Mucosa of descending colon (tissue), 3 donors: ENCODE measurements at regions not wholly inside any gene's neighbourhood (a gene's known extent, or its start where the extent isn't known, plus 50 kb on each side); places are given as distances from the start of the nearest gene placed in this dataset.

Source experiments
- ATAC-seq: fragments of 200-7000 bp; cut with Tn5 transposase; one replicate; pipeline ENCODE4 v1.9.1; 2020; ENCODE audit warnings: mild to moderate bottlenecking, moderate library complexity
- DNase-seq, 3 donors: peaks; one replicate each; pipeline ENCODE4 v3.0.0-alpha.2; 2020
- H3K36me3 ChIP-seq: fragments of 200-600 bp; one replicate; pipeline ENCODE4 v1.8.0; 2021; ENCODE audit warnings: low read depth, mild to moderate bottlenecking
- H3K4me1 ChIP-seq: fragments of 200-600 bp; one replicate; pipeline ENCODE4 v1.8.0; 2021; ENCODE audit warnings: low read depth, mild to moderate bottlenecking
- H3K4me3 ChIP-seq: fragments of 200-600 bp; one replicate; pipeline ENCODE4 v1.8.0; 2021; ENCODE audit warnings: mild to moderate bottlenecking
- H3K9me3 ChIP-seq: fragments of 200-600 bp; one replicate; pipeline ENCODE4 v1.8.0; 2021; ENCODE audit warnings: mild to moderate bottlenecking
- intact Hi-C, 2 donors: fragments of 100-400 bp; cut with DNase I in 1 of 2; cut with micrococcal nuclease in 1 of 2; formaldehyde crosslinking; loops; one replicate each; pipeline versions ENCODE4 v1.11.0 to v1.11.1; 2022; cut with DNase I, micrococcal nuclease
- TF ChIP-seq, protein P1 (sequence below): fragments of 200-600 bp; IDR thresholded peaks from one replicate; pipeline ENCODE4 v1.8.0; 2022; ENCODE audit warnings: antibody characterized with exemption, mild to moderate bottlenecking
- donor health status: DM: no; HTN: no; CAD: no; lungs with moderate emphysema.
- donor health status: DM: no; HTN: no; CAD: no.
- donor health status: DM: no; HTN: yes; CAD: no.

DNA sequence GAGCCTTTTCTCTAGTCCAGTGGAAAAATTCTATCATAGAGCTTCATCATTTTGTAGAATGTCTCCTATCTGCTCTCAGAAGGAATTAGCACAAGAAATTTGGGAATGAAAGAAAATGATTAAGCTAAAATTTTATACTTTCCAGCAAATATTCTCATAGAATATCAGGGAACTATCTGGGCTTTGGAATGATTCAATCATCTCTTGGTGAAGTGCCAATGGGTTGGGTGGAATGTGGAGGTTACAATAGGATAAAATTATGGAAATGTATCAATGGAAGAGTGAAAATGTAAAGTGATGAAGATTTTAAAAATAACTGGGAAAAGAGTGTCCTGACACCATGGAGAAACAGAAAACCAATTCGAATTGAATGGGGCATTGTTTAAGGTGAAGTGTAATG, 119.0 kb upstream of the MID1 start:
- H3K4me1 ChIP-seq, result no peaks in the 10 kb centered on the region
- H3K36me3 ChIP-seq, result no peaks in the 10 kb centered on the region
- TF ChIP-seq, protein P1, sequence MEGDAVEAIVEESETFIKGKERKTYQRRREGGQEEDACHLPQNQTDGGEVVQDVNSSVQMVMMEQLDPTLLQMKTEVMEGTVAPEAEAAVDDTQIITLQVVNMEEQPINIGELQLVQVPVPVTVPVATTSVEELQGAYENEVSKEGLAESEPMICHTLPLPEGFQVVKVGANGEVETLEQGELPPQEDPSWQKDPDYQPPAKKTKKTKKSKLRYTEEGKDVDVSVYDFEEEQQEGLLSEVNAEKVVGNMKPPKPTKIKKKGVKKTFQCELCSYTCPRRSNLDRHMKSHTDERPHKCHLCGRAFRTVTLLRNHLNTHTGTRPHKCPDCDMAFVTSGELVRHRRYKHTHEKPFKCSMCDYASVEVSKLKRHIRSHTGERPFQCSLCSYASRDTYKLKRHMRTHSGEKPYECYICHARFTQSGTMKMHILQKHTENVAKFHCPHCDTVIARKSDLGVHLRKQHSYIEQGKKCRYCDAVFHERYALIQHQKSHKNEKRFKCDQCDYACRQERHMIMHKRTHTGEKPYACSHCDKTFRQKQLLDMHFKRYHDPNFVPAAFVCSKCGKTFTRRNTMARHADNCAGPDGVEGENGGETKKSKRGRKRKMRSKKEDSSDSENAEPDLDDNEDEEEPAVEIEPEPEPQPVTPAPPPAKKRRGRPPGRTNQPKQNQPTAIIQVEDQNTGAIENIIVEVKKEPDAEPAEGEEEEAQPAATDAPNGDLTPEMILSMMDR, result no peak

DNA sequence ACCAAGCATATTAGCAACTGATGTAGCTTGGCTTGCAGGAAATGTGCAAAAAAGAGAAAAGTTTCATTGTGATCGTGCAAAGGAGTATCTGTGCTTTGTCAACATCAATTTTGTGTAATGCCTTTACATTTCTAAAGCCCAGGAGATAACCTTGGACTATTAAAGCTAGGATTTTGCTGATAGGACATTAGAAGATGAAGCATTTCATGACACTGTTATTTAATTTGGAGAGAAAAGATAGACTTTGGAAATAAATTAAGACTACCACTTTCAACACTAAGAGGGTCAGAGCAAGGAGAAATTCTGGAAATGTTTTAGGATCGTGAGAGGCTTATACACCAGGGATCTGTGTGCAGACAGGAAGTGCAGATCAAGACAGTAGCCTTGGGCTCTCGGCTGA, 120.6 kb upstream of the MID1 start:
- DNase-seq (no peak), ATAC-seq (no peak)
- TF ChIP-seq, protein P1, result no peak
- Histone ChIP-seq H3K36me3 (no peaks in the 10 kb centered on the region), H3K4me1 (no peaks in the 10 kb centered on the region), H3K4me3 (no peak overlapping the region), H3K9me3 (no peaks in the 10 kb centered on the region)
- intact Hi-C loops, result no loop called here

More for the DNA sequence above, 119.0 kb upstream of the MID1 start:
- no peak for DNase-seq
- intact Hi-C loops, result no loop called here
- H3K9me3 ChIP-seq, result no peaks in the 10 kb centered on the region
- no peak overlapping the region for H3K4me3 ChIP-seq
- no peak for ATAC-seq

DNA sequence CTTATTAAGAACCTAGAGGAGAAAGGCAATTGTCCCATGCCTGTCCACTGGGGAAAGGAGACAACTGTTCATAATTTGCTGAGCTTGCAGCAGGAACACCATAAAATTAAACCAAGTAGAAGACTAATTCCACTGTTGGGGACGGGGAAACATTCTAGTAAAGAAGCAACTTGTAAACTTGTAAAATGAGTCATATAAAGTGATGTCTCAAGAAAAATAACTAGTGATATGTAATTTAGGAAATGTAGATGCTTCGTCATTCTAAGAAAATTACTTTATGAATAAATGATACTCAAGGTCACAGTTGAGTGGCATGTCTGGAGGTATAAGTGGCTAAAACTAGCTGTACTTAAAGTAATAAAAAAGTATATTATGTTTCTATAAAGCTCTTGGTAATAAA, 121.2 kb upstream of the MID1 start:
- no peak for ATAC-seq
- TF ChIP-seq, protein P1, result no peak
- intact Hi-C loops, result no loop called here
- Histone ChIP-seq H3K4me1 (no peaks in the 10 kb centered on the region), H3K36me3 (no peaks in the 10 kb centered on the region), H3K9me3 (no peaks in the 10 kb centered on the region), H3K4me3 (no peak overlapping the region)
- no peak for DNase-seq

DNA sequence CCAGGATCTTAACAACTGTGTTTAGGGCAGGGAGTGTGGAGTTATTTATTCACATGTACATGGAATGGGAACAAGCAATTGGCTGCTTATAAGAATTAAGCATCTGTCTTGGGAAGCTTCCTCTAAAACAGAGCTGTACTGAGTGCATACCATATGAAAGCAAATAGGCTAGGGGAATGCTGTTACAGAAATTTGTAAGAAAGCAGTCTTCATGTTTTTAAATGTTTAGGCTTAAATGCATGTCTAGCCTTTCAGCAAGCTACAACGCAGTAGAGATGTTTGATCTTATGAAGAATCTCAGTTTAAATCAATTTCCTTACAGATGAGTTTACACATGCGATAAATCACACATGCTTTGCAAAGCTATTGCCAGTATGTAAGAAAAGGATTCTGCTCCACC, 123.1 kb upstream of the MID1 start:
- Histone ChIP-seq H3K36me3 (no peaks in the 10 kb centered on the region), H3K4me1 (no peaks in the 10 kb centered on the region), H3K4me3 (no peak overlapping the region), H3K9me3 (no peaks in the 10 kb centered on the region)
- ATAC-seq, result no peak
- DNase-seq, result no peak
- TF ChIP-seq, protein P1, result no peak
- intact Hi-C loops, result no loop called here

DNA sequence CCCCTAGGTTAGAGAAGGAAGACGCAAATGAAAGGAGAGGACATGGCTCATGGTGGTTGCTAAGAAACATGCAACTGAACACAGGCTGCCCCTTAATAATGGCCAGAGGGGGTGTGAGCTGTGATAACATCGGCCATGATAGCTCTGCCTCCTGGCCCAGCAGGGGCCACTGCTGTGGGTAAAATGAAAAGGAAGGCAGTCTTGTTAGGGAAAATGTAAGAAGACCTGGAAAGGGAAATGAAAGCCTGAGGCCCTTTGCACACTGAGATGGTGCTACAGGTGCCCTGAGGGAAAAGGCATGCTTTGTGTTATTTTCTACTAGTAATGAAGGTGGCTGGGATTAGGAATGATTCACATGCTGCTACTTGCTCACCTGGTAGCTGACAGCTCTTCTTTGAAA, 123.6 kb upstream of the MID1 start:
- DNase-seq (no peak), ATAC-seq (no peak)
- TF ChIP-seq, protein P1, result no peak
- Histone ChIP-seq H3K36me3 (no peaks in the 10 kb centered on the region), H3K4me1 (no peaks in the 10 kb centered on the region), H3K9me3 (no peaks in the 10 kb centered on the region), H3K4me3 (no peak overlapping the region)
- intact Hi-C loops, result no loop called here

DNA sequence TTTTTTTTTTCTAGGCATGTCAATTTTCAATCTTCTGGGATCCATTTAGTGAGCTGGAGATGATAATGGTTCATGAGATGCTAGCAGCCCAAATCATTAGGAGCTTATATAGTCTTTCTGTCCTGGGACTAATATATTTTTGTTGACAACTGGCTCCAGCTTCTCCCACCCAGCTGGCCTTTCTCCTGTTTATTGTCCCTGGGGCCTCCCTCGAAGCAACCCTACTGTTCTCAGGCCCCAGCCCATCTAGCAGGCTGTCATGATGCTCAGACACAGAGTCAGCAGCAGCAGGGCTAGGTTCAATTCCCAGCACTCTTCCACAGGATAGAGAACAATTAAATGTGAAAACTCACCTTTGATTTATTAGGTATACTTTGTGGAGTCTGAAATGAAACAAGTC, 127.6 kb upstream of the MID1 start:
- Histone ChIP-seq H3K36me3 (no peaks in the 10 kb centered on the region), H3K4me1 (no peaks in the 10 kb centered on the region), H3K4me3 (no peak overlapping the region), H3K9me3 (no peaks in the 10 kb centered on the region)
- TF ChIP-seq, protein P1, result no peak
- intact Hi-C loops, result no loop called here
- DNase-seq (no peak), ATAC-seq (no peak)
